ENCODE measurements at regions not wholly inside any gene's neighbourhood (a gene's known extent, or its start where the extent isn't known, plus 50 kb on each side); places are given as distances from the start of the nearest gene placed in this dataset.
"Not testable (repeated sequence)": the region's sequence is repeated elsewhere in the genome, so short reads cannot be mapped to it uniquely, and the experiment has no call there.

DNA sequence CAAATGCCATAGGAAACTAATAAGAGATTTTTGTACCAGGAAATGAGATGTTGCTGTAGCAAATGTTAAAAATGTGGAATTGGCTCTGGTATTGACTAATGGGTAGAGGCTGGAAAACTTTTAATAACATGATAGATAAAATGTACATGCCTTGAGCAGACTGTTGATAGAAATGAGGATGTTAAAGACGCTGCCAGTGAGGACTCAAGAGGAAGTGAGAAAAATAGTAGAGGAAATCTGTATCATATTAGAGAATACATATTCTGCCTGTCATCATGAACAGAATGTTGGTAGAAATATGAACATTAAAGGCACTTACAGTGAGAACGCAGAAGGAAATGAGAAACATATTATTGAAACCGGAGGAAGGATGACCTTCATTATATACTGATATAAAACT is 577.2 kb upstream of the HTR2C start:
- Mint-ChIP-seq H3K27me3 (ENCODE audit: low read depth) (no peaks in the 10 kb centered on the region), H3K4me3 (no peak overlapping the region), H3K4me1 (no peaks in the 10 kb centered on the region), H3K9me3 (no peaks in the 10 kb centered on the region), H3K36me3 (ENCODE audit: low read depth) (no peaks in the 10 kb centered on the region), H3K27ac (ENCODE audit: unreplicated experiment) (no peak overlapping the region)
- no peak for DNase-seq (ENCODE audit: low read depth, low spot score)
- TF ChIP-seq, protein P1, sequence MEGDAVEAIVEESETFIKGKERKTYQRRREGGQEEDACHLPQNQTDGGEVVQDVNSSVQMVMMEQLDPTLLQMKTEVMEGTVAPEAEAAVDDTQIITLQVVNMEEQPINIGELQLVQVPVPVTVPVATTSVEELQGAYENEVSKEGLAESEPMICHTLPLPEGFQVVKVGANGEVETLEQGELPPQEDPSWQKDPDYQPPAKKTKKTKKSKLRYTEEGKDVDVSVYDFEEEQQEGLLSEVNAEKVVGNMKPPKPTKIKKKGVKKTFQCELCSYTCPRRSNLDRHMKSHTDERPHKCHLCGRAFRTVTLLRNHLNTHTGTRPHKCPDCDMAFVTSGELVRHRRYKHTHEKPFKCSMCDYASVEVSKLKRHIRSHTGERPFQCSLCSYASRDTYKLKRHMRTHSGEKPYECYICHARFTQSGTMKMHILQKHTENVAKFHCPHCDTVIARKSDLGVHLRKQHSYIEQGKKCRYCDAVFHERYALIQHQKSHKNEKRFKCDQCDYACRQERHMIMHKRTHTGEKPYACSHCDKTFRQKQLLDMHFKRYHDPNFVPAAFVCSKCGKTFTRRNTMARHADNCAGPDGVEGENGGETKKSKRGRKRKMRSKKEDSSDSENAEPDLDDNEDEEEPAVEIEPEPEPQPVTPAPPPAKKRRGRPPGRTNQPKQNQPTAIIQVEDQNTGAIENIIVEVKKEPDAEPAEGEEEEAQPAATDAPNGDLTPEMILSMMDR (conservative IDR thresholded peaks at IDR 0.05): no peak

DNA sequence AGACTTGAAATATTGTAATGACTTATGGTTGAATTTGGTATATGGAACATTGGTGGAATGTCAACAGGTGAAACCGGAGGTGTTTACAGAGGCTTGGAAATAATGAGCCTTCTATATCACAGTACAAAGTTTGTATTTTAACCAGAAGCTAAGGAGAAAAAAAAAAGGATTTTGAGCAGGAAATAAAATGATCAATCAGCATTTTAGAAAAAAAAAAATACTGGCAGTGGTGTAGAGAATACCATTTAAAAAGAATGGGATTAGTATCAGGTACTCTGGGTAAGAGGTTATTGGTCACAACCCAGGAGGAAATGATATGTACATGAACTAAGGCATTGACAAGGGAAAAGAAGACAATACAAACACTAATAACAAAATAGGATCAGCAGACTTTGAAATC is 587.1 kb upstream of the HTR2C start:
- no peak for DNase-seq (ENCODE audit: low read depth, low spot score)
- Mint-ChIP-seq H3K9me3 (peaks cover 7% of the 10 kb centered on the region), H3K27me3 (ENCODE audit: low read depth) (no peaks in the 10 kb centered on the region), H3K4me1 (no peaks in the 10 kb centered on the region), H3K27ac (ENCODE audit: unreplicated experiment) (no peak overlapping the region), H3K4me3 (no peak overlapping the region), H3K36me3 (ENCODE audit: low read depth) (no peaks in the 10 kb centered on the region)
- TF ChIP-seq, protein P1 (conservative IDR thresholded peaks at IDR 0.05): no peak

DNA sequence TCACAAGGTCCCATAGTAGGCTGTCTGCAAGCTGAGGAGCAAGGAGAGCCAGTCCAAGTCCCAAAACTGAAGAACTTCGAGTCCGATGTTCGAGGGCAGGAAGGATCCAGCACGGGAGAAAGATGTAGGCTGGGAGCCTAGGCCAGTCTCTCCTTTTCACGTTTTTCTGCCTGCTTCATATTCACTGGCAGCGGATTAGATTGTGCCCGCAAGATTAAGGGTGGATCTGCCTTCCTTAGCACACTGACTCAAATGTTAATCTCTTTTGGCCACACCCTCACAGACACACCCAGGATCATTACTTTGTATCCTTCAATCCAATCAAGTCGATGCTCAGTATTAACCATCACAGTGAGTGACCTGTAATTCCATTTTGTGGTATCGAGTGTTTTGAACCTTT is 592.2 kb upstream of the HTR2C start:
- H3K27me3 Mint-ChIP-seq (ENCODE audit: low read depth); H3K4me1 Mint-ChIP-seq; DNase-seq (ENCODE audit: low read depth, low spot score); H3K36me3 Mint-ChIP-seq (ENCODE audit: low read depth); H3K4me3 Mint-ChIP-seq; H3K27ac Mint-ChIP-seq (ENCODE audit: unreplicated experiment); H3K9me3 Mint-ChIP-seq: not testable (repeated sequence)

DNA sequence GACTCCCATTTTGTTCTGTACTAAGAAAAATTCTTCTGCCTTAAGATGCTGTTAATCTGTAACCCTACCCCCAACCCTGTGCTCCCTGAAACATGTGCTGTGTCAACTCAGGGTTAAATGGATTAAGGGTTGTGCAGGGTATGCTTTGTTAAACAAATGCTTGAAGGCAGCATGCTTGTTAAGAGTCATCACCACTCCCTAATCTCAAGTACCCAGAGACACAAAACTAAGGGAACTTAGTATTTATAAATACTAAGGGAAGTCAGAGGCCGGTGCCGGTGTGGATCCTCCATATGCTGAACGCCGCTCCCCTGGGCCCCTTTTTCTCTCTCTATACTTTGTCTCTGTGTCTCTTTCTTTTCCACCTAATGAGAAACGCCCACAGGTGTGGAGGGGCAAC is 593.2 kb upstream of the HTR2C start:
- not testable (repeated sequence) for H3K4me3 Mint-ChIP-seq; DNase-seq (ENCODE audit: low read depth, low spot score); H3K9me3 Mint-ChIP-seq; H3K27ac Mint-ChIP-seq (ENCODE audit: unreplicated experiment); H3K27me3 Mint-ChIP-seq (ENCODE audit: low read depth); H3K4me1 Mint-ChIP-seq; H3K36me3 Mint-ChIP-seq (ENCODE audit: low read depth)

DNA sequence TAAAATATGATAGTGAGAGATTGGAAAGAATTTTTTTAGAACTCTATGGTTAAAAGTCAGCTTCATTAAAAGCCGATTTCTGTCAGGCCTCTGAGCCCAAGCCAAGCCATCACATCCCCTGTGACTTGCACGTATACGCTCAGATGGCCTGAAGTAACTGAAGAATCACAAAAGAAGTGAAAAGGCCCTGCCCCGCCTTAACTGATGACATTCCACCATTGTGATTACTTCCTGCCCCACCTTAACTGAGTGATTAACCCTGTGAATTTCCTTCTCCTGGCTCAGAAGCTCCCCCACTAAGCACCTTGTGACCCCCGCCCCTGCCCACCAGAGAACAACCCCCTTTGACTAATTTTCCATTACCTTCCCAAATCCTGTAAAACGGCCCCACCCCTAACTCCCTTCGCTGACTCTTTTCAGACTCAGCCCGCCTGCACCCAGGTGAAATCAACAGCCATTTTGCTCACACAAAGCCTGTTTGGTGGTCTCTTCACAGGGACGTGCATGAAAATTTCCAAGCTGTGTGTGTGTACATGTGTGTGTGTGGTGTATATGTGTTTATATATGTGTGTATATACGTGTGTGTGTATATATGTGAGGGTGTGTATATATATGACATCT is 595.5 kb upstream of the HTR2C start:
- not testable (repeated sequence) for H3K36me3 Mint-ChIP-seq (ENCODE audit: low read depth); DNase-seq (ENCODE audit: low read depth, low spot score); H3K4me3 Mint-ChIP-seq; H3K9me3 Mint-ChIP-seq; H3K27me3 Mint-ChIP-seq (ENCODE audit: low read depth); H3K27ac Mint-ChIP-seq (ENCODE audit: unreplicated experiment); H3K4me1 Mint-ChIP-seq

DNA sequence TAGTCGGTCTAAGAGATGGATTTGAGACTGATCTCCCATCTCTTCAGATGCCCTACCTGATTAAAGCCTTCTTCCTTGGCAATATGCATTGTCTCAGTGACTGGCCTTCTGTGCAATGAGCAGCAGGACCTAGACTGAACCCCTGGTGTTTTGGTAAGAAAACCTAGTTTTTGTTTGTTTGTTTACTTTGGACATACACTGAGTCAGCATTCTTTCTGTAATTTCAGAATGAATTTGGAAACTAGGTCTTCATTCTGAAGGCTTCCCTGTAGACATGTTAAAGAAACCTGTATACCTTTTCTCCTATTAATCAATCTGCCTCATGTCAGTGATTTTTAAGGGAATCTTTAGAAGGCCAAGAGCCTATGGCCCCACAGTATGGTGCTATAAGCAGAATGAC is 597.5 kb upstream of the HTR2C start:
- Mint-ChIP-seq H3K4me3 (no peak overlapping the region), H3K4me1 (peaks cover 10% of the 10 kb centered on the region), H3K36me3 (ENCODE audit: low read depth) (no peaks in the 10 kb centered on the region), H3K9me3 (peaks cover 3% of the 10 kb centered on the region), H3K27me3 (ENCODE audit: low read depth) (no peaks in the 10 kb centered on the region), H3K27ac (ENCODE audit: unreplicated experiment) (no peak overlapping the region)
- TF ChIP-seq, protein P1 (conservative IDR thresholded peaks at IDR 0.05): no peak
- no peak for DNase-seq (ENCODE audit: low read depth, low spot score)

DNA sequence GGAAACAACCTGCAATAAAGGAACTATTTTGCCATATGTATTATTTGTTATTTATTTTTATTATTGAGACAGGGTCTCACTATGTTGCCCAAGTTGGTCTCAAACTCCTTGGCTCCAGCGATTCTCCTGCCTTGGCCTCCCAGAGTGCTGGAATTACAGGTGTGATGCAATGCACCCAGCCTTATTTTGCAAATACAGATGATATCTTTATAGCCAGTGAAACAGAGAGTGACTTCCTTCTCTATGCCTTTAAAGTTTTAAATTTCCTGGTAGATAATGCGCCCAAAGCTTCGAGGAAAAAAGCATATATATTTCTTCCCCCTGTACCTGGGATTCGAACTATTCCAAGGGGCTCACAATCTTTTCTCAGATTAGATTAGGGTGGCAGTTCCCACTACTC is 601.1 kb upstream of the HTR2C start:
- peaks cover 5% of the 10 kb centered on the region for H3K36me3 Mint-ChIP-seq (ENCODE audit: low read depth)

More for the DNA sequence above, 601.1 kb upstream of the HTR2C start:
- no peak for DNase-seq (ENCODE audit: low read depth, low spot score)
- Mint-ChIP-seq H3K27me3 (ENCODE audit: low read depth) (no peaks in the 10 kb centered on the region), H3K27ac (ENCODE audit: unreplicated experiment) (no peak overlapping the region), H3K4me3 (no peak overlapping the region), H3K4me1 (no peaks in the 10 kb centered on the region), H3K9me3 (peaks cover 13% of the 10 kb centered on the region)
- TF ChIP-seq, protein P1 (conservative IDR thresholded peaks at IDR 0.05): no peak

Data from neural crest cell (in vitro differentiated cells).